GM21619 (cell line): ENCODE measurements at regions not wholly inside any gene's neighbourhood (a gene's known extent, or its start where the extent isn't known, plus 50 kb on each side); places are given as distances from the start of the nearest gene placed in this dataset.

ENCODE experiments used
- ATAC-seq: cut with Tn5 transposase; IDR thresholded peaks from one replicate; pipeline ENCODE4 v1.9.1; 2021; ENCODE audit not compliant: unreplicated experiment

DNA sequence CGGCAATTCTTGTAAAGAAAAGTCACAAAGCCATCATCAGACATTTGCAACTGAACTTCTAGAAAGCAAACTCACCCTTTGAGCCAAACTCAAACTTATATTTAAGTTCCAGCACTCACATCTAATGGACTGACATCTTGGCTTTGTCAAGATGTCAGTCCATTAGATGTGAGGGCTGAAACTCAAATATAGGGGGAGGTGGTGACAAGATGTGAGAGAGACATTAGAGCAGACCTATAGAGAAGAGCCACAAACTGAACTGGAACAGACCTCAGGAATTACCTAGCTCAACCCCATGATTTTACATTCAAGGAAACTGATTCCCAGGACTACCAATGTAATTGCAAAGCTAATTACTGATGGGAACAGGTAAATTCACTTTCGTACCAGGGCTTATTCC lies 543.8 kb downstream of the TNS1 start:
- ATAC-seq, result no peak

DNA sequence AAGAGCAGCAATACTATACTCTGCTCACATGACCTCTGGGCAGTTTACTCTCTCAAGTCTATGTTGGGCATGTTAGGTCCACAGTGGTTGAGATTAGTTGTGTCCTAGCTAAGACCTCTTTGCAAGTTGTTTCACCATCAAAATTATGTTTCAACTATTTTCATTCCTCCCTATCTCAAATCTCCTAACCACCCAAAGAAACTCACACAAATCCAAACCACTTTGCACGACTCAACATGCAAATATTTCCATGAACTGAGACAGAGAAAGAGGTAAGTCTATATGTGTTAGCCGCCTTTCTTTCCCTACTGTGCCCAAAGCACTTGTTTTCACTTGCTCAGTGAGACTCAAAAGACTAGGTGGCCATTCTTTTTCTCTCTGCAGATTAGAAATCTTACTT lies 546.8 kb downstream of the TNS1 start:
- ATAC-seq, result no peak

DNA sequence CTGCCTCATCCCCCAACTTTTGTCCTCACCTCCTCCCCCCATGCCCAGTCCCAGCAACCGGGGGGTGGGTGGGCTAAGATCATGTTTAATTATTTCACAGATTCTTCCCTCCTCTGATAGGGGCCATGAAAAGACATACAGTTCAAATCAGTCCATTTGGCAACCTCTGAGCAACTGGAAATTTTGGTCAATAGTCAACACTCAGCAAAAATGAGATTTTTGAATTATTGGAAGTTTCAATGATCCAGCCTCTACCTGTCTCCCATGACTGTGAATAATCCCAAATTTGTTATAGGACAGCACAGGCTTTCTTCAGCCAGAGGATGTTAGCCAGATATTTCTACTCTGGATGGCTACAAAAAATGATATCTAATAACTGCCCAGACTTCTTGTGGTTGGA lies 549.9 kb downstream of the TNS1 start:
- no peak for ATAC-seq

DNA sequence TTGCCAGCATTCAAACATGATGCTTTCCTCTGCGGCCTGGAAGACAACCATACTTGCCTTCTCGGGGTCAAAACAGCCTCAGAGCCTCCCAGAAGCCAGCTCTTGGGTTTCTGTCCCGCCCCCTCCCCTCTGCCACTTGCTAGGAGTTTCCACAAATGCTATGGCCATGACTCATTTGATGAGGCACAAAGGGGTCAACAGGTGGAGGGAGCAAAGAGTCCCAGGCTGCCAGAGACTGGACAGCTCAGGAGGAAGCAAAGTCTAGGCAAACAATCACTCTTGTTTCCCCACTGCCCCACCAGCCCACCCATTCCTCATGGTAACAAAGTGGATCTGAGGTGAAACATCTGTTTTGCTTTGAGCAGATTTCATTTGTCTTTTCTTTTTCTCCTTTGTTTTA lies 551.1 kb downstream of the TNS1 start:
- no peak for ATAC-seq

DNA sequence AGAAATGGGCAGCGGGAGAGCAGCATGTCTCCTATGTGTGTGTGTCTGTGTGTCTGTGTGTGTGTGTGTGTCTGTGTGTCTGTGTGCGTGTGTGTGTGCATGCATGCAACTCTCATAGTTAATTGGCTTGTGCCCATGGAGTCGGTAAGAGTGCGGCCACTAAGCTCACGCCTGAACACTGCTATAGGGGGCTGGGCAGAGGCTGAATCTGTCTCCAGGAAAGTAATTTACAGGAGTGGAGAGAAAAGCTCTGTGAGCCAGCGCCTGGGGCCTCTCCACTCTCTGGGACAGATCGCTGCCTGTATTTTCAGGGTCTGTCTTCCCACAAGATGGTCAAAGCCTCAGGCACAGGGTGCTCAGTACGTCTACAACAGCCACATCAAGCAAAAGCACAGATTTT lies 553.4 kb downstream of the TNS1 start:
- ATAC-seq, result no peak

DNA sequence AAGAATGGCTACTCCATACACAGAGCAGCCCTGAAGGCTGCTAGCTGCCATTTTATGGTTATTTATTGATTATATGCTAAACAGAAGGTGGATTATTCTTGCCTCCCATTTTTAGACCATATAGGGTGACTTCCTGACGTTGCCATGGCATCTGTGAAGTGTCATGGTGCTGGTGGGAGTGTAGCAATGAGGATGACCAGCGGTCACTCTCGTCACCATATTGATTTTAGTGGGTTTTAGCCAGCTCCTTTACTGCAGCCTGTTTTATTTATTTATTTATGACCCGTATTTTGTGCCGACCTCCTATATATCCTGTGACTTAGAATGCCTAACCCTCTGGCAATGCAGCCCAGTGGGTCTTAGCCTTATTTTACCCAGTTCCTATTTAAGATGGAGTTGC lies 553.9 kb downstream of the TNS1 start:
- no peak for ATAC-seq

DNA sequence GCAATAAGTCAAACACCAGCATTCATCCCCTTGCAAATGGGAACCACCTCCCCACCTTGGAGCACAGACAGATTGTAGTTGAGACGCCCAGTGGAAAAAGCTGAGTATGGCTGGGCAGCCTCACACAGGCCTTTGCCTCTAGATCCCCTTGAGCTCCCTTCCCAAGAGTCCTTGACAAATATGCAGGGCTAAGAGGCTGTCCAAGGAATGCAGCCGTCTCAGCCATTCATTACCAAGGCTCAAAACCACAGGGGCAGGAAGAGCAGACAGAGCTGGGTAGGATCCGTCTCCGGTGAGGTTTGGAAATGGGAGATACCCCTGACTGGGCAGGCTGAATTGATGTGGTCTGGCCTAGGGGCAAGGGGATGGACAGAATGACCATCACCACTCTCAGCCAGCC lies 557.1 kb downstream of the TNS1 start:
- no peak for ATAC-seq

DNA sequence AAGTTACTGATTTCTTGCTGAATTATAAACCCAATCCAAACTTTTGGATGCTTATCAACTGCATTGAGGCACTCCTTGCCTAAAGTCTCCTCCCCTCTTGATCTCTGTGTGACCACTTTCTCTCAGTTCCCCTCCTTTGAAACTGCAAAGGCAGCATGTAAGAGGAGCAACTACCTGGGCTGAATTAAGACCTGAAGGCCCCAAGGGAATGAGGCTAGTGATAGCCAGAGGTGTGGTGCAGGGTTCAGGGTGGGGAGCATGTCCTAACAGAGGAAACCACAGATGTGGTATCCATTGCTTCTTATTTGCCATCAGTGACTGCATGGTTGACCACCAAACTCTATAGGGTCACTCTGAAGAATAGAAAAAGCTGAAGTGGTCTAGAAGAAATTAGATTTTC lies 557.9 kb downstream of the TNS1 start:
- no peak for ATAC-seq

DNA sequence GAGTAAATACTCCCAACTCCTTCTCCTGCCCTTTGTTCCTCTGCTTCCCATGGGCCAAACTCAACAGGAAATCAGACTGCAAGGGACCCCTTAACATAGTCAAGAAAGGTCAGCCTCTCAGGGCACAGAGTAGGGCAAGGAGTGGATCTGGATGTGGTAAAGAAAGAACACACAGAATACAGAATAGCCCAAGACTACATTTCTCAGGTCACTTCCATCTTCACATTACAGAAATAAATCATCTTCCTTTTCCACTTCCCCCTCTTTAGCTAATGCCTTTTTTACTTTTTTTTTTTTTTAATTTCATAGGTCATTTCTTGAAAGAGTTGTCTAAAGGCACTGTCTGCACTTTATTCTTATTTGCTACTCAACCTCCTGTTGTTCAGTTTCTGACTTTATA lies 558.3 kb downstream of the TNS1 start:
- ATAC-seq, result no peak

DNA sequence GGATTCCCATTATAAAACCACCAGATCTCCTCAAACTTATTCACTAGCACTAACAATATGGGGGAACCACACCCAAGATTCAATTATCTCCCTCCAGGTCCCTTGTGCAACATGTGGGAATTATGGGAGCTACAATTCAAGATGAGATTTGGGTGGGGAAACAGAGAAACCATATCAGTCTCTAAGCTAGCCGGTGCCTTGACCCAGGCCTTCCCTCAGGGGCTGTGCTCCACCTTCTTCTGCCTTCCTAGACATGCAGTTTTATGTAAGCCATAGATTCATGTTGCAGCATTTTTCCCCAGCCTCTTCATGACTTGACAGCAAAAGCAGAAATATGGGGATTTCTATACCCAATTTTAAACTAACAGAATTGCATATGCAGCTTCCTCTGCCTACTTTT lies 559.2 kb downstream of the TNS1 start:
- no peak for ATAC-seq

DNA sequence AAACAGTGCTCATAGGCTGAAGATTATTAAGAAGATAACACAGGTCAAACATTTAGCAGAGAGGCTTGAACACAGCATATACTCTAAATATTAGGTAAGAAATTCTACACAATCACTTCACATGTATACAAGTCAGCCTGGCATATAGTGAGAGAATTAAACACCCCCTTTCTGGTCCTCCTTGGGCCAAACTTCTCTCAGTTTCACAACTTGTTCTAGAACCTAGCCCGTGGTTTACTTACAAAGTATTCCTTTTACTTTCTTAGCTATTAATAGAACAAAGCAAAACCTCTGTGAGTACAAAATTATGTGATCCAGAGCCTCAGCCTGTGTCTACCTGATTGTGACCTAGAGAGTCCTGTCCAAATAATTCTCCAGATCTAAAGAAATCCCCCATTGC lies 562.8 kb downstream of the TNS1 start:
- peak; percentile 65 for ATAC-seq

DNA sequence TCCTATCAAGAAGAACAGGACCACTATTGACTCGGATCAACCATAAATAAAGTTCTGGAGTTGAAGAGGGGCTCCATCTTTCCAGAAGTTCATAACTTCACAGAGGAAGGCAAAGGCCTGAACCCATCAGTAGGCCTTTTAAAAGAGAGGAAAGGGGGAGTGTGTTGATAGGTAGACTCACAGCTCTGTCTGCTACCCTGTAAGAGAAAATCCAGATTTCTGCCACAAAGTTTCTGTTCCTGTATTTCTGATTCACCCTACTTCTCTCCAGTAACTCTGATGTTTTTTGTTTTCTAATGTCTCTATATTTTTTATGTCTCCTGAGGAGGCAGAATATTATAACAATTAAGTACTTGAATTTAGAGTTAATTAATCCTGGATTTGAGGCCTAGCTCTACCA lies 564.0 kb downstream of the TNS1 start:
- ATAC-seq, result peak; percentile 57

DNA sequence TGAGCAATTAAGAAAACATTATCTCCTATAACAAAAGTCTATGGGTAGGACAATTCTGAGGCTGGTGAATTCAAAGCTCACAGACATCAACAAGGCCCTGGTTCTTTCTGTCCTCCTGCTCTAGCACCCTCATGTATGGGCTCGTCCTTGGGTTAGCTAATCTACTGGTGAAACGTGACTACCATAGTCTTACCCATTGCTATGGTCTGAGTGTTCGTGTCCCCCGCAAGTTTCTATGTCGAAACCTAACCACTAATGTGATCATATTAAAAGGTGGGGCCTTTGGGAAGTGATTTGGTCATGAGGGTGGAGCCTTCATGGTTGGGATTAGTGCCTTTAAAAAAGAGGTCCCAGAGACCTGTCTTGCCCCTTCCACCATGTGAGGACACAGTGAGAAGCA lies 564.7 kb downstream of the TNS1 start:
- no peak for ATAC-seq

DNA sequence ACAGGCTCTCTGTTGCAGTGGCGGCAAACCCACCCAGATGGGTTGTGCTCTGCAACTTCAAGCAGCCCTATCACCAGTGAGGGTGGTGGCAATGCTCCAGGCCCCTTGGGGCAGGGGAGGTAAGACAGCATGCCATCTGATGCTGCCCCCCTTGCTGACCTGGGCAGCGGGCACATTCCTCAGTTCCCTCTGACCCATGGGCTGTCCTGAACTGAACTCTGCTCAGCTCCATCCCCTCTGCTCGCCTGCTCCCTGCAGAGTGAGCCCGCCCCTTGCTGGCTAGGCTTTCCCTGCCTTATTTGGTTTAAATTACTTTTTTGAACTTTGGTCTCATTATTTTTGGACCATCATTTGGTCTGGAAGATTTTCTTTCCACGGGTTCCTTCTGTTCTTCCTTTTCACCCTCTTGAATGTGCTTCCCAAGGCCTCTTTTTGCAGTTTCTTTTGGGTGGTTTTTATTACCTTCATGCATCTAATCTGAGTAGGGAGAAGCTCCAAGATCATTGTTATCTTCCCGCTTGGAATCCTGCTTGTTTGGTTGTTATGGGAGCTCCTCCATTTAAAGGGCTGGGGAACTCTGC lies 565.4 kb downstream of the TNS1 start:
- no peak for ATAC-seq

DNA sequence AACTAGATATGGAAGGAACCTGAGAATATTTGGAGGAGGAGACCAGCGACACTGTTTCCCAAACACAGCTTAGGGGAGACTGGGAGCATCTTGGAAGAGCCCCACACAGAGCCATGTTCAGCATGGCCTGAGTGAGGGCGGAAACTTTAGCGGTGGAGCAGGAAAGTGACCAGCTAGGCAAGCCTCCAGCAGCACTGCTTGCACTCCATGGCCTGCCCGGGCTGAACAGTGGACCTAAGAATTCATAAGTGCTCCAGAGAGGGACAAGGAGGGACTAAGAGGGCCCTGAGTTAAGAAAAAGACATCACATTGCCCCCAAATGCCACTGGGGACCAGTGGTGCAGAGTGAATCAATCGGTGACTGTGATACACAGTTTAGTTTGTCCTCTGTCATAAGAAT lies 566.4 kb downstream of the TNS1 start:
- no peak for ATAC-seq

DNA sequence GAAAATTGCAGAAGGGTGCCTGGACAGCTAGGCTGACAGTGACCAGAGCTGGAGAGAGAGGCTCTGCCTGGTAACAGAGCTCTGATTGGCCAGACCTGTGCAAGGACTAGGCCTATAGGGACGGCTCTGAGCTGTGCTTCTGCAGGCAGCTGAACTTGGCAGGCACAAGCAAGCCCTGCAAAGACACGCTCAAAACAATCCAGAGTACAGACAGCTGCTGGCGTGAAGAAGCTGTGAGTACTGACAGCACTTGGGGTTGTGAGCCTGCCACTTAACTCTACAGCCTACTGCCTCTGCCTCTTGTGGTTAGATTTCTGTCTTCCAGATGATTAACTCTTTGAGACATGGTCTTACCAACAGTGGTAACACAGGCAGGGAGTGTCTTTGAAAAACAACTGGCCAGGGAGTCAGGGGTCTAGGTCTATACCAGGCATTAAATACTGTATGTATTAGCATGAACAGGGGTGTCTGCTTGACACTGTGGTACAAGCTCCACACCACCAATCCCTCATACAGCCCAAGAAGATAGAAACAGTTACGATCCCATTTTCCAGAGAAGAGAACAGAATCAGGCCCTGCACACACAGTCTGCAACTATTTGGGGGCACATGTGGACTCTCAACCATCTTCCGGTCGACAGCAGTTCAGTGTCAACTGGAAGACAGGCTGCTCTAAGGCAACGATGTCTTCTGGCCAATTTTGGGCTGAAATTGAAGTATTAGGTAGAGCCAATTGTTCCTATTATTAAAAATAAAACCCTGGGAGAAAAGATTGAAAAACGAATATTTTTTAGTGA lies 568.4 kb downstream of the TNS1 start:
- ATAC-seq, result peak; percentile 96

DNA sequence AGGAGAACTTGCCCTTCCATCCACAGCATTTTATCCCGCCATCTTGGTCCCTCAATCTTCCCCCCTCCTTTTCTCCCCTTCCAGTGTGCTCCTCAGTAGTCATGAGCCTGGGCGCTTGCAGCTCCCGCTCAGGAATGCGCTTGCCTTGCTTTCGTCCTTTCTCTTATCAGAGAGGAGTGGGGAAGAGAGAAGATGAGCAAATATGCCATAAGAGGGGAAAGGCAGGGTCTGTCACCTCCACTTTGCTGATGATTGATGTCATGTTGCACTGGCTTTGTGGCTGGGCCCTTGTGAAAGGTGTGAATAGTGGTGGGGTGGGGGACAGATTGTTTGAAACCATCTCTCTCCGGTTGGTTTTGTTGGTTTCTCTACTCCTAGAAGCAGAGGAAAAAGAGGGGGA lies 569.3 kb downstream of the TNS1 start:
- ATAC-seq, result no peak

DNA sequence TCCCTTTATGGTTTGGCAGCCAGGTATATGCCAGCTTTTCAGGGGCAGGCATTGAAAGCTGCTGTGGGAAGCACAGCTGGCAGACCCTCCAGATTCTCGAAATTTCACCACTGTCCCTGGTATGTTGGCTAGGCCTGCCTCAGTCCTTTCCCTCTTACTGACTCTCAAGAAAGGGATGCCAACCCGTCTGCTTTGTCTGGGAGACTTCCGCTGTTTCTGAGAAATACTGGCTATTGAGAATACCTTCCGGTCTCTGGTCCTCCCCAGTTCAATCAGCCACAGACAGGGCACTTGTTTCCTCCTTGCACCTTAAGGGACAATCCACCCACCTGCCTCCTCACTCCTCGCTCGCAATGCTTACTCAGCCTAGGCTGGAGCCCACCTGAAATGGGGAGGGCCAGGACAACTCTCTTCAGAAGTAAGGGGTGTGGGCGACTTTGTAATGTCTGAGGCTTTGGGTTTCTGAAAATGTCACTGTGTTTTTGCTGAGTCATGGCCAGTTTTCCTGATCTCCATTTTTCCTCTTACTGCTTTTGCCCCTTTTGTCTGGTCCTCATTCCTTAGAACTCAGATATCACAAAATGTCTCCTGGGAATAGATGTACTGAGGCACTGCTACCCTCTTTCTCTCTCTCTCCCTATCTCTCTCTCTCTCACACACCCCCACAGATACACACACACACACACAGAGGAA lies 571.1 kb downstream of the TNS1 start:
- no peak for ATAC-seq

DNA sequence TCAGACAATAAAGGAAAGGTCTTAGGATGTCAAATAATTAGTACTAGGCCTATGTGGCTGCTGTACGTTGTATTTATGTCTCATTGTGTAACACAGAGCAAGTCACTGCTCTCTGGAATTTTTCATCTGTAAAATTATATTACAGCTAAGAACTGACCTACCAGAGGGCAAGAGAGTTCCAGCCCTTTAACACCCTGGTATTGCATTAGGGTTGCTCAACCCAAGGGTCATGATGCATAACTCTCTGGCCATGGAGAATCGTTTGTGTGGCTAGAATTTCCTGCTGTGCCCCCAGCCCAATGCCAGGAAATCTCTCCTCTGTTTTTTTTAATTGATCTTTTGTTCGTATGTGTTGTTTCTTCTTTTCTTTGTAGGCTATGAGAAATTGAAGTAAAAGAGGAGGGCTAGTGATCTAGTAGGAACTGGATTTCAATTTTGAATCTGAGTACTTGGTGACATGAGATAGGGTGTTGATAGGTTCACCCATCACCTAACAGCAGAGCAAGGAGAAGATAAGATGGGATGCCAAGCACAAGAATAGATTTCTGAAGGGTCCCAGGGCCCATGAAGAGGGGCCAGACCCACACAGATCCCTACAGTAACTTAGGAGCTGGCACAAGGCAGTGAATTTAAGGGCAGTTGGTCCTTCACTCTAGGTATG lies 571.2 kb upstream of the TNP1 start:
- ATAC-seq, result no peak

DNA sequence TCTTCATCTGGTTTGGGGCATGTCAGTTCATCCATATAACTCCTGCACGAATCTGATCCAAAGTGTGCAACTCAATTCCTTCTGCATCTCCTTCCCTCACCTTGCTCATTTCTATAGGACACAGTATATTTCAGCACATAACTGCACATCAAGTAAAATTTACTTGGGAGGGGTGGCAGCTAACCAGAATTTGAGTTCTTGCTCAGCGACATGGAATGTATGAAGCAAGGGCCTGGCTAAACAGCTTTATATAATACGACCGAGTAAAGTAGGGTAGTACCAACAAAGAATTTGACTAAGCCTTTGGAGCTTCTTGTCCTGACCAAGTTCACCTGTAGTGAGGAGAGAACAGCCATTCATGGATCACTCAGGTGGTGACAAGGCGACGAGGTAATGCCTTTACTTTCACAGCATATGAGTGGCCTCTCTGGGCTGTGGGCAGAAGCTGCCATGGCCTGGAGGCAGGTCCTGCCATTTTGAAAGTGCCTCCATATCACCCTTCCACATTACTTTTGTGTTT lies 570.2 kb upstream of the TNP1 start:
- no peak for ATAC-seq

DNA sequence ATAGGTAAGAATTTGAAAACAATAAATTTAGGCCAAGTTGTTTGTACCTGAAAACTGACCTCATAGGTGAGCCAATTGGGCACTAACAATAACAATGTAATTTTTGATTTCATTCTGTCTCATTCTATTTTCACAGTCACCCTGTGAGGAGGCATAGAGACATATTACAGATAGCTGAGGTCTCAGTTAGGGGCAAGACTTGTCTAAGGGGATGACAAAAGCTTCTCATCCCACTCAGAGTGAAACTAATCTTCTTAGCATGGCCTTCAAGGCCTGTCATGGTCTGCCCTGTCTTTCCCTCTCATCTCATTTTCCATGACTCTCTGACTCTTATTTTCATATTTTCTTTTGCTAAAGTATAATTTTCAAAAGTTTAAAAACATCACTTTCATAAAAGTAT lies 562.0 kb upstream of the TNP1 start:
- ATAC-seq, result no peak

DNA sequence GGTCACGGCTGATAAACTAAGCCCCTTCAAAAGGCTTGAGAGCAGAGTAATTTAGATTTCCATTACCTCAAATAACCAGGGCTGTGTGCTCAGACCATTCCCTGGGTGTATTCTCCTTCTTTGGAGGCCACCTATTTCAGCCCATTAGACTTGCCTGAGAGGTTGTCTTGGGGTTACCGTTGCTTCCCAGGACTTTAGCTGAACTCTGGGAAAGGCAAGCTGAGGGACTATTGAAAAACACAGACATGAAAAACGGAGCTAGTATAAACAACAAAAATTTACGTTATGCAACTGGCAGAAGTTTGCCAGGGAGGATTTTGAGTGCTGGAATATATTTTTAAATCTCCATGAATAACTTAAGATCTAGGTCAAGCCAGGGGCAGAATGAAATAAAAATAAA lies 561.0 kb upstream of the TNP1 start:
- no peak for ATAC-seq
